Endothelial cell of umbilical vein (primary cell): ENCODE measurements at regions not wholly inside any gene's neighbourhood (a gene's known extent, or its start where the extent isn't known, plus 50 kb on each side); places are given as distances from the start of the nearest gene placed in this dataset.

ENCODE experiments used
- BruUV-seq: library from RNA; stranded (reverse); fragments of 400-500 nt; replicated peaks from 2 replicates; lab custom pipeline; 2021; lab: Mats Ljungman, UMichigan
- CTCF ChIA-PET: fragments of 300-600, 350-600 bp; sonication (Branson Sonifier 250); formaldehyde crosslinking; loops from one replicate; lab custom pipeline; 2021; ENCODE audit warnings: antibody characterized with exemption, inconsistent platforms; lab: Charles Lee
- POLR2A ChIA-PET: fragments of 300-600, 350-600 bp; sonication (Branson Sonifier 250); formaldehyde crosslinking; loops from one replicate; lab custom pipeline; 2021; ENCODE audit warnings: antibody characterized with exemption, inconsistent platforms; lab: Charles Lee
- DNase-seq: peaks from one replicate; pipeline ENCODE4 v3.0.0-alpha.2; 2011; ENCODE audit warnings: low read depth, low spot score
- FAIRE-seq: peaks from 2 replicates; lab custom pipeline; 2011; peaks lifted over from hg19 to GRCh38; lab: Jason Lieb, UNC
- H2AFZ ChIP-seq: 2 replicates; pipeline ENCODE4 v1.6.0; 2012; ENCODE audit warnings: low read depth, low read length, control low read depth, inconsistent platforms
- H3K27ac ChIP-seq: 2 replicates; pipeline ENCODE4 v1.5.1; 2011; ENCODE audit warnings: low read depth, mild to moderate bottlenecking, control low read depth, low read length, moderate library complexity; ENCODE audit not compliant: insufficient read depth
- H3K27me3 ChIP-seq, 2 experiments: 2 replicates each; pipeline versions ENCODE4 v1.6.0 to v1.6.1; 2011; ENCODE audit warnings: low read length in 2 of 2, mixed read lengths in 1 of 2; ENCODE audit not compliant: control insufficient read depth in 2 of 2, insufficient read depth in 2 of 2
- H3K36me3 ChIP-seq, 2 experiments: 2 replicates in 1 of 2; 3 replicates in 1 of 2; pipeline ENCODE4 v1.5.1; 2011; ENCODE audit warnings: low read length in 2 of 2, mild to moderate bottlenecking in 1 of 2, moderate library complexity in 1 of 2; ENCODE audit not compliant: control insufficient read depth in 2 of 2, insufficient read depth in 2 of 2; ENCODE audit errors: extremely low read depth in 1 of 2
- H3K4me1 ChIP-seq: 3 replicates; pipeline ENCODE4 v1.5.1; 2011; ENCODE audit warnings: mild to moderate bottlenecking, low read length; ENCODE audit not compliant: control insufficient read depth, insufficient read depth; ENCODE audit errors: extremely low read depth
- H3K4me2 ChIP-seq: 2 replicates; pipeline ENCODE4 v1.6.1; 2011; ENCODE audit warnings: low read length, control low read depth, mixed read lengths; ENCODE audit not compliant: insufficient read depth
- H3K4me3 ChIP-seq, 3 experiments: fragments of 200-600 bp in 1 of 3; sonication (generic), shearing (Covaris generic) in 1 of 3; replicated peaks in 1 of 3; 2 replicates each; pipeline ENCODE4 v1.5.1; 2011 to 2016; ENCODE audit warnings: control low read depth in 3 of 3, low read length in 3 of 3, mild to moderate bottlenecking in 2 of 3, inconsistent platforms in 1 of 3, low read depth in 1 of 3, moderate library complexity in 1 of 3; ENCODE audit not compliant: insufficient read depth in 1 of 3
- H3K79me2 ChIP-seq: 2 replicates; pipeline ENCODE4 v1.6.0; 2012; ENCODE audit warnings: low read length, inconsistent platforms; ENCODE audit not compliant: control insufficient read depth, insufficient read depth
- H3K9ac ChIP-seq: replicated peaks from 2 replicates; pipeline ENCODE3; 2011; ENCODE audit warnings: low read length, control low read depth; ENCODE audit not compliant: insufficient read depth; ENCODE audit errors: extremely low read depth
- H3K9me1 ChIP-seq: replicated peaks from 3 replicates; pipeline ENCODE4 v1.6.0; 2011; ENCODE audit warnings: mild to moderate bottlenecking, low read length; ENCODE audit not compliant: control insufficient read depth, insufficient read depth; ENCODE audit errors: extremely low read depth
- H3K9me3 ChIP-seq: replicated peaks from 2 replicates; pipeline ENCODE4 v1.5.1; 2012; ENCODE audit warnings: low read length, inconsistent platforms; ENCODE audit not compliant: control insufficient read depth, insufficient read depth
- H4K20me1 ChIP-seq: replicated peaks from 2 replicates; pipeline ENCODE3; 2011; ENCODE audit warnings: mild to moderate bottlenecking, low read length; ENCODE audit not compliant: control insufficient read depth, insufficient read depth; ENCODE audit errors: extremely low read depth
- EZH2 ChIP-seq: IDR thresholded peaks from 2 replicates; pipeline ENCODE4 v1.6.1; 2012; ENCODE audit warnings: borderline replicate concordance, low read depth, mild to moderate bottlenecking, moderate library complexity, low read length, inconsistent platforms; ENCODE audit not compliant: severe bottlenecking
- FOS ChIP-seq: IDR thresholded peaks from 2 replicates; pipeline ENCODE4 v1.6.1; 2011; ENCODE audit warnings: mild to moderate bottlenecking, low read length, moderate library complexity, borderline replicate concordance; ENCODE audit not compliant: insufficient read depth
- GATA2 ChIP-seq: IDR thresholded peaks from 2 replicates; pipeline ENCODE4 v1.7.0; 2011; ENCODE audit warnings: low read depth, mild to moderate bottlenecking, moderate library complexity, mixed read lengths, low read length; ENCODE audit not compliant: insufficient read length, insufficient read depth
- JUN ChIP-seq: IDR thresholded peaks from 2 replicates; pipeline ENCODE4 v1.6.1; 2011; ENCODE audit warnings: borderline replicate concordance, low read depth; ENCODE audit not compliant: insufficient read length, insufficient read depth
- MYC ChIP-seq: IDR thresholded peaks from one replicate; pipeline ENCODE4 v1.6.1; 2011; ENCODE audit warnings: mild to moderate bottlenecking, low read depth, low read length
- POLR2A ChIP-seq: IDR thresholded peaks from 2 replicates; pipeline ENCODE4 v1.6.1; 2012; ENCODE audit warnings: low read depth, mild to moderate bottlenecking, control low read depth, low read length
- POLR2AphosphoS5 ChIP-seq: IDR thresholded peaks from 2 replicates; pipeline ENCODE4 v1.6.1; 2012; ENCODE audit warnings: low read depth, mild to moderate bottlenecking, control low read depth, low read length, moderate library complexity; ENCODE audit not compliant: insufficient read depth
- dilution Hi-C: fragments of 300-500 bp; cut with MboI; formaldehyde crosslinking; loops from one replicate; pipeline ENCODE4 v1.15.0; 2019; ENCODE audit warnings: low sequenced_read_pairs; ENCODE audit not compliant: extremely low pct_ligation_motif_present
- intact Hi-C: fragments of 100-400 bp; cut with micrococcal nuclease; formaldehyde crosslinking; loops from one replicate; pipeline ENCODE4 v1.10.0; 2022
- TF ChIP-seq, protein P1 (sequence below), 2 donors: IDR thresholded peaks; 1 replicate in 1 of 2; 2 replicates in 1 of 2; pipeline ENCODE4 v1.5.1; 2011; ENCODE audit warnings: low read length in 2 of 2, mild to moderate bottlenecking in 2 of 2, moderate library complexity in 2 of 2, control low read depth in 1 of 2, inconsistent platforms in 1 of 2, low read depth in 1 of 2; ENCODE audit not compliant: insufficient read depth in 1 of 2; ENCODE audit errors: extremely low read depth in 1 of 2
- TF ChIP-seq, protein P2 (sequence below): IDR thresholded peaks from 2 replicates; pipeline ENCODE4 v1.6.1; 2011; ENCODE audit not compliant: insufficient read depth, insufficient read length

DNA sequence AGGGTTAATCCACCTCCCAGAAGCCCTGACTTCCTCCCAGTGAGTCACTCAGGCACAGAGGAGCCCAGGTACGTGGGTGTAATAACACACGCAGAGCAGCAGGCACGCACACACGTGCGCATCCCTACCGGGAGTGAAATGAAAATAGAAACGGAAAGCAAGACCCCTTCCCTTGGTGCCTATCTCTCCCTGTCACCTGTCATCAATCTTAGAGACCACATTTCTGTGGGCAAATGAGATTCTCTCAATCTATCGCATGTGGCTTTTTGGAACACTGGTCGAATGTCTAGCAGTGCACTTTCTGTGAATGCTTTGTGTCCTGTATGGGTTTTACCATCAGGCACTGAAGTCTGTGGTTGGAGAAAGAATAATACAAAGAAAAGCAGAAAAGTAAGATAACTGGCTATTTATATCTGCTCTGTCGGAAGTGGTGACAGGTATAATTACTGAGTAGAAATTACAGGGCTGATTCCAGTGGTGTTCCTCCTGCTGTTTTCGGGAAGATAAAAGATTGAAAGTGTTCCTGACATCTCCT, 137.7 kb upstream of the GRIA1 start:
- Histone ChIP-seq H3K79me2 (no peaks in the 10 kb centered on the region), H4K20me1 (no peaks in the 10 kb centered on the region), H3K4me3 (no peak overlapping the region), H3K9ac (no peak overlapping the region), H3K9me1 (no peaks in the 10 kb centered on the region), H3K27me3 (no peaks in the 10 kb centered on the region), H2AFZ (no peak overlapping the region), H3K9me3 (peaks cover 1% of the 10 kb centered on the region), H3K27ac (no peak overlapping the region), H3K4me2 (no peak overlapping the region), H3K36me3 (no peaks in the 10 kb centered on the region), H3K4me1 (no peaks in the 10 kb centered on the region)
- DNase-seq (no peak), FAIRE-seq (no peak)
- BruUV-seq = no TSS peak
- ChIA-PET POLR2A (no interaction called here), CTCF (no interaction called here)
- no peak for TF ChIP-seq JUN
- no peak for TF ChIP-seq EZH2
- TF ChIP-seq, protein P1, sequence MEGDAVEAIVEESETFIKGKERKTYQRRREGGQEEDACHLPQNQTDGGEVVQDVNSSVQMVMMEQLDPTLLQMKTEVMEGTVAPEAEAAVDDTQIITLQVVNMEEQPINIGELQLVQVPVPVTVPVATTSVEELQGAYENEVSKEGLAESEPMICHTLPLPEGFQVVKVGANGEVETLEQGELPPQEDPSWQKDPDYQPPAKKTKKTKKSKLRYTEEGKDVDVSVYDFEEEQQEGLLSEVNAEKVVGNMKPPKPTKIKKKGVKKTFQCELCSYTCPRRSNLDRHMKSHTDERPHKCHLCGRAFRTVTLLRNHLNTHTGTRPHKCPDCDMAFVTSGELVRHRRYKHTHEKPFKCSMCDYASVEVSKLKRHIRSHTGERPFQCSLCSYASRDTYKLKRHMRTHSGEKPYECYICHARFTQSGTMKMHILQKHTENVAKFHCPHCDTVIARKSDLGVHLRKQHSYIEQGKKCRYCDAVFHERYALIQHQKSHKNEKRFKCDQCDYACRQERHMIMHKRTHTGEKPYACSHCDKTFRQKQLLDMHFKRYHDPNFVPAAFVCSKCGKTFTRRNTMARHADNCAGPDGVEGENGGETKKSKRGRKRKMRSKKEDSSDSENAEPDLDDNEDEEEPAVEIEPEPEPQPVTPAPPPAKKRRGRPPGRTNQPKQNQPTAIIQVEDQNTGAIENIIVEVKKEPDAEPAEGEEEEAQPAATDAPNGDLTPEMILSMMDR (IDR thresholded peaks at IDR 0.05; ENCODE audit: extremely low read depth in 1 of 2, insufficient read depth in 1 of 2, low read depth in 1 of 2, low read length in 2 of 2) = no peak
- TF ChIP-seq, protein P2, sequence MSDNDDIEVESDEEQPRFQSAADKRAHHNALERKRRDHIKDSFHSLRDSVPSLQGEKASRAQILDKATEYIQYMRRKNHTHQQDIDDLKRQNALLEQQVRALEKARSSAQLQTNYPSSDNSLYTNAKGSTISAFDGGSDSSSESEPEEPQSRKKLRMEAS = no peak
- TF ChIP-seq GATA2 = no peak
- no peak for TF ChIP-seq POLR2AphosphoS5
- TF ChIP-seq MYC = no peak
- no peak for TF ChIP-seq POLR2A
- no peak for TF ChIP-seq FOS
- intact Hi-C loops (no loop called here), dilution Hi-C loops (no loop called here)
